ENCODE measurements at regions not wholly inside any gene's neighbourhood (a gene's known extent, or its start where the extent isn't known, plus 50 kb on each side); places are given as distances from the start of the nearest gene placed in this dataset.

DNA sequence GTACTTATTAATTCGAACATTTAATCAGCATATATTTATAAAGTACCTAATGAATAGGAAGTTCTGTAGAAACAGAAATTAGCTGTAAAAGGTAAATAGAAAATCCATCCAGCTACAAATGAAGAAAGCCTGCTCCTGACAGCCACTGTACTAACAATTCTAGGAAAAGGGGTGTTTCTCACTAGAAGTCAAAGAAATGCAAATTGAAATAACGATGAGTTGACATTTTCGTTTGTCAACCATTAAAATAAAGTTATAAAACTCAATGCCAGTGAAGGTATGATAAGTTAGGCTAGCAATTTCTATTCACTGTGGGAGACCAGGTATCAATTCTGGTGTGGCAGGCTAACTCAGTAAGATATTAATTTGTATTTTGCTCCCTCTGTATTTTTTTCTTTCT, 198.0 kb downstream of the ARL4C start:
- 89% methylated on average over 3 of the region's 3 CpGs for WGBS
- TF ChIP-seq POLR2AphosphoS5 (IDR thresholded peaks at IDR 0.05) (no peak), POLR2A (IDR thresholded peaks at IDR 0.05; ENCODE audit: low read depth) (no peak)
- Histone ChIP-seq H3K27me3 (no peaks in the 10 kb centered on the region), H3K9me3 (no peaks in the 10 kb centered on the region), H3K27ac (replicated peaks in 1 of 4) (no peak overlapping the region), H3K4me3 (no peak overlapping the region), H3K4me1 (peaks cover 0 to 8% (median 8%) of the 10 kb centered on the region in 4 donors), H3K36me3 (no peaks in the 10 kb centered on the region)
- DNase-seq (ENCODE audit: extremely low spot score), result no peak
- intact Hi-C loops (cut with DNase I), result no loop called here

DNA sequence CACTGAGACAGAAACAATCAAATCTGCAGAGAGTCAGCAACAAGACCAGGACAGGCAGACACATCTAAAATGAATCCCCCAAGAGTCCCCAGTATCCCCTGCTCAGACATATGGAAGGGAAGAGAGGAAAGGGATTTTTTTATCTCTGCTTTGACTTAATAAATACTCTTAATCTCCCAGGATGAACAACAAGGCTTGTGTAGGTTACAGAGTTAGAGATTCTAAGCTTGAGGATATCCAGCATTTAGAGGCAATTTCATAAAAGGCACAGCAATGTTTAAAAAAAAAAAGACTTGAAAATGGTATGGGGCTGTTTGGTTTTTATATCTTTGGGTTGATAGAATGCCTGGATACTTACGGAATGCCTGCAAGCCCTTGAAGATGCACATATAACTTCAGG, 199.9 kb downstream of the ARL4C start:
- Histone ChIP-seq H3K27ac (replicated peaks in 1 of 4) (no peak overlapping the region), H3K4me3 (no peak overlapping the region), H3K36me3 (no peaks in the 10 kb centered on the region), H3K9me3 (no peaks in the 10 kb centered on the region), H3K27me3 (no peaks in the 10 kb centered on the region), H3K4me1 (peaks cover 2 to 8% (median 8%) of the 10 kb centered on the region in 4 donors)
- no peak for TF ChIP-seq POLR2A (IDR thresholded peaks at IDR 0.05; ENCODE audit: low read depth)
- TF ChIP-seq, protein P1, sequence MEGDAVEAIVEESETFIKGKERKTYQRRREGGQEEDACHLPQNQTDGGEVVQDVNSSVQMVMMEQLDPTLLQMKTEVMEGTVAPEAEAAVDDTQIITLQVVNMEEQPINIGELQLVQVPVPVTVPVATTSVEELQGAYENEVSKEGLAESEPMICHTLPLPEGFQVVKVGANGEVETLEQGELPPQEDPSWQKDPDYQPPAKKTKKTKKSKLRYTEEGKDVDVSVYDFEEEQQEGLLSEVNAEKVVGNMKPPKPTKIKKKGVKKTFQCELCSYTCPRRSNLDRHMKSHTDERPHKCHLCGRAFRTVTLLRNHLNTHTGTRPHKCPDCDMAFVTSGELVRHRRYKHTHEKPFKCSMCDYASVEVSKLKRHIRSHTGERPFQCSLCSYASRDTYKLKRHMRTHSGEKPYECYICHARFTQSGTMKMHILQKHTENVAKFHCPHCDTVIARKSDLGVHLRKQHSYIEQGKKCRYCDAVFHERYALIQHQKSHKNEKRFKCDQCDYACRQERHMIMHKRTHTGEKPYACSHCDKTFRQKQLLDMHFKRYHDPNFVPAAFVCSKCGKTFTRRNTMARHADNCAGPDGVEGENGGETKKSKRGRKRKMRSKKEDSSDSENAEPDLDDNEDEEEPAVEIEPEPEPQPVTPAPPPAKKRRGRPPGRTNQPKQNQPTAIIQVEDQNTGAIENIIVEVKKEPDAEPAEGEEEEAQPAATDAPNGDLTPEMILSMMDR (IDR thresholded peaks at IDR 0.05), result no peak
- no peak for TF ChIP-seq POLR2AphosphoS5 (IDR thresholded peaks at IDR 0.05)
- no peak for TF ChIP-seq EP300 (IDR thresholded peaks at IDR 0.05)
- no peak for DNase-seq (ENCODE audit: extremely low spot score)
- intact Hi-C loops (cut with DNase I), result no loop called here
- 96% methylated on average over 1 of the region's 1 CpG for WGBS

DNA sequence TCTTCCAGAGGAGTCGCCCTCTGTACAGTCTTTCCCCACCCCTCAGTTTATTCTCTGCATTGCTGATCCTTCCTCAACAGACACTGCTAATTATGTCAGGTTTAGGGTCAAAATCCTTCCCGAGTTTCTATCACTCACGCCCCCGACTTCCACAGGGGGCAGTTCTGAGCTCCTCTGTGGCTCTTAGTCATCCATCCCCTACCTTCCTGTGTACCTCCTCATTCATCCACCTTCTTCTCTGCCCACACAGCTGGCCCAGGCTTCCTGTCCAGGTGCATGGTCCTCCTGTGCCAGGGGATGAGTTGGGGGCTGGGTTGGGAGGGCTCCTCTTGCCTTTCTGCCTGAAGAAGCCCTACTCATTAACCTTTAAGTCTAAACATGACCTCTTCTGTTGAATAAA, 202.9 kb downstream of the ARL4C start:
- WGBS, result 67% methylated on average over 4 of the region's 4 CpGs
- no peak for TF ChIP-seq POLR2A (IDR thresholded peaks at IDR 0.05; ENCODE audit: low read depth)
- TF ChIP-seq, protein P1 (IDR thresholded peaks at IDR 0.05), result no peak
- TF ChIP-seq EP300 (IDR thresholded peaks at IDR 0.05), result no peak
- TF ChIP-seq POLR2AphosphoS5 (IDR thresholded peaks at IDR 0.05), result no peak

DNA sequence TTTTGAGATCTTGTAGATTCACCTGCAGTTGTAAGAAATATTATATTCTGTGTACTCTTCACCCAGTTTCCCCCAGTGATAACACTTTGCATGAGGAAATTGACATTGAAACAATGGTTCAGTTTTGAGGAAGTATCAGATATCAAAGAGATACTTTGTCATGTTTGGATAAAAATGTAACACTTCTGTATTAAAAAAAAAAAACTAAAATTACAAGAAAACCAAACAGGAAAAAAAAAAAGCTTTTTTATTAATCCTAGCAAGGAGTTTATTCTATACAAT, 204.0 kb downstream of the ARL4C start:
- intact Hi-C loops (cut with DNase I), result no loop called here
- H3K36me3 ChIP-seq, result no peaks in the 10 kb centered on the region
- H3K4me1 ChIP-seq, result peaks cover 0 to 8% (median 0%) of the 10 kb centered on the region in 4 donors
- no peak for DNase-seq (ENCODE audit: extremely low spot score)
- no peak overlapping the region for H3K27ac ChIP-seq (replicated peaks in 1 of 4)
- H3K9me3 ChIP-seq, result no peaks in the 10 kb centered on the region
- H3K27me3 ChIP-seq, result no peaks in the 10 kb centered on the region
- H3K4me3 ChIP-seq, result no peak overlapping the region
- TF ChIP-seq POLR2A (IDR thresholded peaks at IDR 0.05; ENCODE audit: low read depth) (no peak), POLR2AphosphoS5 (IDR thresholded peaks at IDR 0.05) (no peak), EP300 (IDR thresholded peaks at IDR 0.05) (no peak)
- TF ChIP-seq, protein P1 (IDR thresholded peaks at IDR 0.05), result no peak

More for the DNA sequence above, 202.9 kb downstream of the ARL4C start:
- Histone ChIP-seq H3K36me3 (no peaks in the 10 kb centered on the region), H3K4me3 (no peak overlapping the region), H3K9me3 (no peaks in the 10 kb centered on the region), H3K4me1 (peaks cover 0 to 8% (median 0%) of the 10 kb centered on the region in 4 donors), H3K27me3 (no peaks in the 10 kb centered on the region), H3K27ac (replicated peaks in 1 of 4) (no peak overlapping the region)
- intact Hi-C loops (cut with DNase I), result no loop called here
- DNase-seq (ENCODE audit: extremely low spot score), result no peak

DNA sequence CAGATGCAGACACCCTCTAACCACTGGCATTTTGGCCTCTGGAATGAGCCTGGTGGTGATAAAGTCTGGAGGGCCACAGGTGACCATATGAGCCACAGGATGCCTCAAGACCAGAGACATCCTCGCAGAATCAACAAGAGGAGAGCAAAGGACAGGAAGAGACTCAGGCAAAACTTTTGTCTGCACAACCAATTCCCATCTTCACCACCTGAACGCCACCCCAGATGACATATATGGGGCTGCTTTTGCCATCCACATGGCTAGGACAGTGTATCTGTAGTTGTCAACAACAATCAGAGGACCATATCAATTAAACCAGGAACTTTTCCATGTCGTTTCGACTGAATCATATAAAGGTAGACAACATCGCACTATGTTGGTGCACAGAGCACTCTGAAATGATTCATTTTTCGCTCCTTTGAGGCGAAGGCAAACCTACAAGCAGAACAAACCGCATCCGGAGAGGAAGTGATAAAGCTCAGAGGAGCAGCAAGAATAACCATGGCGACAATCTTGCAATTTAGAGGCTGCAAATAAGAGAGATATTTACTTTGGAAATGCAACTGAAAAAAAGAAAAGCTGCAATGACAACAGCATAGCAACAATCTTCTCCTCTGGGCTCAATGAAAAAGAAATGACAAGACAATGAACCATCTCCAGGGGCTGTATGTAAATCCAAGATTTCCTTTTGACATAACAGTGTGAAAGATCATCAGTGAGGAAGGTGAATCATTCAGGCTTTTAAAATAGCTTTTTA, 204.5 kb downstream of the ARL4C start:
- Histone ChIP-seq H3K4me1 (peaks cover 0 to 8% (median 0%) of the 10 kb centered on the region in 4 donors), H3K36me3 (no peaks in the 10 kb centered on the region), H3K27ac (replicated peaks in 1 of 4) (no peak overlapping the region), H3K27me3 (no peaks in the 10 kb centered on the region), H3K9me3 (no peaks in the 10 kb centered on the region), H3K4me3 (no peak overlapping the region)
- intact Hi-C loops (cut with DNase I), result no loop called here
- WGBS, result 74% methylated on average over 10 of the region's 10 CpGs
- TF ChIP-seq, protein P1 (IDR thresholded peaks at IDR 0.05), result no peak
- no peak for TF ChIP-seq POLR2AphosphoS5 (IDR thresholded peaks at IDR 0.05)
- TF ChIP-seq POLR2A (IDR thresholded peaks at IDR 0.05; ENCODE audit: low read depth), result no peak
- TF ChIP-seq EP300 (IDR thresholded peaks at IDR 0.05), result no peak
- DNase-seq (ENCODE audit: extremely low spot score), result no peak

Measured in esophagus muscularis mucosa (tissue), 4 donors.